Endothelial cell of umbilical vein (primary cell): ENCODE measurements at regions not wholly inside any gene's neighbourhood (a gene's known extent, or its start where the extent isn't known, plus 50 kb on each side); places are given as distances from the start of the nearest gene placed in this dataset.

Experiments used
- GATA2 ChIP-seq: IDR thresholded peaks from 2 replicates; pipeline ENCODE4 v1.7.0; 2011; ENCODE audit warnings: low read depth, mild to moderate bottlenecking, moderate library complexity, mixed read lengths, low read length; ENCODE audit not compliant: insufficient read length, insufficient read depth
- TF ChIP-seq, protein P1 (sequence below), 2 donors: IDR thresholded peaks; 1 replicate in 1 of 2; 2 replicates in 1 of 2; pipeline ENCODE4 v1.5.1; 2011; ENCODE audit warnings: low read length in 2 of 2, mild to moderate bottlenecking in 2 of 2, moderate library complexity in 2 of 2, control low read depth in 1 of 2, inconsistent platforms in 1 of 2, low read depth in 1 of 2; ENCODE audit not compliant: insufficient read depth in 1 of 2; ENCODE audit errors: extremely low read depth in 1 of 2

DNA sequence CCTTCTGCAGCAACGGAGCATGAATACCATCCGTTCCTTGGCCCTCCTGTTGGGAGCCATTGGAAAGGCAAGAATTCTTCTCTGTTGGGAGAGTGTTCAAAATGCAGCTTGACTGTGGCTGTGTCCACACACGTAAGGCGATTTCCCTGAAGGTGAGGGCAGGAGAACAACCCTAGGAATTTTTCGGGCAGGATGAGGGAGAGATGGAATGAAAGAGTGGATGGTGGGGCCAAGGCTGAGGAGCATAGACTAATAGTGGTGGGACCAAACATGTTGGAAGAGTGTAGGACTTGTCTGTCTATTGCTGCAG, 924.9 kb downstream of the TBC1D22A start:
- no peak for TF ChIP-seq GATA2
- TF ChIP-seq, protein P1, sequence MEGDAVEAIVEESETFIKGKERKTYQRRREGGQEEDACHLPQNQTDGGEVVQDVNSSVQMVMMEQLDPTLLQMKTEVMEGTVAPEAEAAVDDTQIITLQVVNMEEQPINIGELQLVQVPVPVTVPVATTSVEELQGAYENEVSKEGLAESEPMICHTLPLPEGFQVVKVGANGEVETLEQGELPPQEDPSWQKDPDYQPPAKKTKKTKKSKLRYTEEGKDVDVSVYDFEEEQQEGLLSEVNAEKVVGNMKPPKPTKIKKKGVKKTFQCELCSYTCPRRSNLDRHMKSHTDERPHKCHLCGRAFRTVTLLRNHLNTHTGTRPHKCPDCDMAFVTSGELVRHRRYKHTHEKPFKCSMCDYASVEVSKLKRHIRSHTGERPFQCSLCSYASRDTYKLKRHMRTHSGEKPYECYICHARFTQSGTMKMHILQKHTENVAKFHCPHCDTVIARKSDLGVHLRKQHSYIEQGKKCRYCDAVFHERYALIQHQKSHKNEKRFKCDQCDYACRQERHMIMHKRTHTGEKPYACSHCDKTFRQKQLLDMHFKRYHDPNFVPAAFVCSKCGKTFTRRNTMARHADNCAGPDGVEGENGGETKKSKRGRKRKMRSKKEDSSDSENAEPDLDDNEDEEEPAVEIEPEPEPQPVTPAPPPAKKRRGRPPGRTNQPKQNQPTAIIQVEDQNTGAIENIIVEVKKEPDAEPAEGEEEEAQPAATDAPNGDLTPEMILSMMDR (IDR thresholded peaks at IDR 0.05; ENCODE audit: extremely low read depth in 1 of 2, insufficient read depth in 1 of 2, low read depth in 1 of 2, low read length in 2 of 2) = no peak
